Pons (tissue), 1 donor: ENCODE measurements at regions not wholly inside any gene's neighbourhood (a gene's known extent, or its start where the extent isn't known, plus 50 kb on each side); places are given as distances from the start of the nearest gene placed in this dataset.

Experiments
- DNase-seq: peaks from one replicate; pipeline ENCODE4 v3.0.0-alpha.2; 2016; ENCODE audit warnings: low spot score

DNA sequence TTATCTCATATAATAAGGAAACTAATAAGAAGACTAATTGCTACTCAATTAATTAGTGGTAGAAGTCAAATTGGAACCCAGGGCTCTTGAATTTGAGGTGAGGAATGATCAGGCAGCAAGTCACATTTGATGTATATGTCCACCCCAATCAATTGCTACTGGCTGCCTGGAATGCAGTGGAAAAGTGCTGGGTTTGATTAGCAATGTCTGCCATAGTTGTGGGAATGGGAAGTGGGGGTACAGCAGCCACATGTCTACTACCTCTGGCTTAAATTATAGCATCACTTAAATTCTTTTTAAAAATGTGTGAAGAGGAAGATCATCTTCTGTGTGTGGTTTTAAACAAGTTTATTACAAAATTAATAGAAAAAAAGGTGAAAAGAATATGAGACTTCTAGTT, 50.8 kb upstream of the NAV2 start:
- no peak for DNase-seq

DNA sequence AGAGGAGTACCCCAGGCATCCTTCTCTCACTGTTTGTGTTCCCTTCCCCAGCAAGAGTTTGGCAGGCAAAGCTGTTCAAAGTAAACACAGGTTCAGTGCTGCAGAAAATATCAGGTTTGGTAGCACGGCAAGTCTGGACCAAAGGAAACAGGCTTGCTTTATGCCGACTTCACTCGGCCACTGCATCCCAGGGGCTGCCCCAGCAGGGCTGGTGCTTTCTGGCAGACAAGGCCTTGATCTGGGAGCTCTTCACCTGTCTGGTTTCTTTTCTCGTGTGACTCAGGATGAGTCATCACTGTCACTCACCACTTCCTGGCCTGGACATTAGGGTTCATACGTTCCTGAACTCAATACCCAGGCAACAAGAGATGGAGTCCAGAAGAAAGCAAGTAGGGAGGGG, 52.6 kb upstream of the NAV2 start:
- DNase-seq: no peak

DNA sequence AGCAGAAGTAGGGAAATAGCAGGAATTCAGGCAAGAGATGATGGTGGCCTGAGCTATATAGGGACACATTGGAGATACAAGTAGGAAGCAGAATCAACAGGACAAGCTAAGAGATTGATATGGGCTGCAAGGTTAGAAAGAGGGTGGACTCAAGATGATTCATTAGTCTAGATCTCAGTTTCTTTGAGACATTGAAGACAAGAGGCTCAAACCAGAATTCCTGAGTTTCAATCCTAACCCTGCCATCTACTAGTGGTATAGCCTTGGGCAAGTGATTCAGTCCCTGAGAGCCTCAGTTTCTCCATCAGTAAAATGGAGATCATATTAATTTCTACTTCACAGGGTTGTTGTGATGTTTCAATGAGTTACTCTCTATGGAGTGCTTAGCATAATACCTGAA, 53.1 kb upstream of the NAV2 start:
- no peak for DNase-seq

DNA sequence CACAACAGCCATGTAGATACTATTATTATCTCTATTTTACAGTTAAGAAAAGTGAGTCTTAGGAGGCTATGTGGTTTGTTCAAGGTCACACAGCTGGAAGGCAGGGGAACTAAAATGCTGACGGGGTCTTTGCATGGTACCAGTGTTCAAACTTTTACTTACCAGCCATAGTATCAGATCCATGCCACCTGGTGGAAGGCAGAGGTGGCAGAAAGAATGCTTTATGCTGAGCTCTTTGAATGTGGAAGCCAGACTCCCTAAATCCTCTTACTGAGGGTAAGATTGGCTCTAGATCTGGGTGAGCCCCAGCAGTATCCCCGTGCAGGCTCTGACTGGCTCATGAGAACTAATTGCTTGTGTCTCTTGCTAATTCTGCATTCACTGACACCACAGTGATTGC, 54.3 kb upstream of the NAV2 start:
- DNase-seq: no peak

DNA sequence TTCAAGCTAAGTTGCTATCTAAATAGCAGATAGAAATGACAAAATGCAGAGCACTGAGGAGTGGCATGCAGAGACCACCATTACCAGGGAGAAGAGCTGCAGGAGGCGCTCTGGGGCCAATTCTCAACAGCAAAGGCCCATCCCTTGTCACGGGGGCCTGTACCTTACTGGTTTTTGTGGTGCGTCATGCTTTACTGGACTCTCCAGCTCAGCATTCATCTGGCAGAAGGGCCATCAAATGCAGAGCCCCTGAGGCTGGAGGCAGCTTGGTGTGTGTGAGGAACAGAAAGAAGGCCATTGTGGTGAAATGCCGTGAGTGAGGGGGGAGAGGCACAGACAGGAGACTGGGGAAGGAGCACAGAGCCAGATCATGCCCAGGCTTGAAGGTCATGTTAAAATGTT, 56.5 kb upstream of the NAV2 start:
- DNase-seq: no peak

DNA sequence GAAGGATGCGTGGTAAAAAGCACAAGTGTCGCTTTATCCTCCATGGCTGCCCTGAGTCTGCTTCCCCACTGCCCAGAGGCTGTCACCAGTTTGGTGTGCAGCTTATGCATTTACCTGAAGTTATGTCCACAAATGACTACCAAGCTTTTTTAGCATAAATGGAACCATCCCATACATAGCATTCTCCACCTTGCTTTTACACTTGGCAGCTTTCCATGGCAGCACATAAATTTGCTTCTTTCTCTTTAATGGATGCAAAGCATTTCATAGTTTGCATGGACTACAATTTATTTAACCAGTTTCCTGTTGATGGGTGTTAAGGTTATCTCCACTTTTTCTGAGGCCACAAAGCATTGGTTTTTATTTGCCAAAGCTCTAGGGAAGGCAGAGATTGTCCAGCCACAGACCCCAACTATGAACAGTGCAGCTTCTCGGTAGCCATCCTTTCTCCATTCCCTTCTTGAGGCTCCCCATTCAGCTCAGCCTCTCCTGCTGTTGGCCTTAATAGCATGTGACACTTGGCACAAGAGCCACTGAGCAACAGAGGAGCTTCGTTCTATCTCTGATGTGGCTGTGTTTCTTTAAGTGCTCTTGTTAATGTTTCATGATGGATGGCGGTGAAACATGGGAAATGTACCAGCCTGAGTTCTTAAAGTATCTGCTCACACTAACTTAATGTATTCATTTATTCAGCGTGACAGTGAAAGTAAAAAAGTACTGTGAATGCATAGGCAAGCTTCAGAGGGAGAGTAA, 59.8 kb upstream of the NAV2 start:
- DNase-seq: peak; percentile 56

DNA sequence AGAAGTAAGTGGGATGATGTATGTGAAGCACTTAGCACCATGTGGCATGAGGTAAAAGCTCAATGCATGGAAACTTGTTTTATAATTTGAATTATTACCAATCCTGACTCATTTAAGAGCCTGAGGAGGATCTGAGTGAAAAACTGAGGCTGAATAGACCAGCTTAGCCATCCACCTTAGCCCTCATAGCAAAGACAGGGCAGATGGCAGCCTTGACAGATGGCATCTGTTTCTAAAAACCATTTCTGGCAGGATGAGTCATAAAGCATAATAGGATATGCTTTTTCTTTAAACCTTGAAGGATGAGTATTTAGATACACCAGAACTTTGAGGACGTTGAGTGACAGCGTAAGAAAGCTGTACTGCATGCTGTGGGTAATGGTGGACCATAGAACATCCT, 61.0 kb upstream of the NAV2 start:
- DNase-seq: no peak

DNA sequence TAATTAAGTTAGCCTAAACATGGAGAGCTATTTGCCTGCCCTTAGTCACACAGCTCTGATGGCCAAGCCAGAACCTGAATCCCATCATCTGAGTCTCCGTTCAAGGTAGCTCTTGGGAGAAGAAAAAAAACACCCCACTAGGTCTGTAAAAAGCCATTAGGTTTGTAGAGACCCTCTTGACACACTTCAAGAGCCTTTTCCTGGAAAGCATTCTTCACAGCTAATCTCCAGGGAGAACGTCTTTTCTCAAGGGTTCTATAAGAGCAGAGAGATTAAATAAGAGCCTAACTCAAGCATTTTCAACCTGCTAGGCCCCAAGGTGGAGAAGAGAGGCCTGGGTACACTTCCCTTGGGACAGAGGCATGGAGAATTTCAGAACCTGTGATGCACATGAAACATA, 61.6 kb upstream of the NAV2 start:
- DNase-seq: no peak

DNA sequence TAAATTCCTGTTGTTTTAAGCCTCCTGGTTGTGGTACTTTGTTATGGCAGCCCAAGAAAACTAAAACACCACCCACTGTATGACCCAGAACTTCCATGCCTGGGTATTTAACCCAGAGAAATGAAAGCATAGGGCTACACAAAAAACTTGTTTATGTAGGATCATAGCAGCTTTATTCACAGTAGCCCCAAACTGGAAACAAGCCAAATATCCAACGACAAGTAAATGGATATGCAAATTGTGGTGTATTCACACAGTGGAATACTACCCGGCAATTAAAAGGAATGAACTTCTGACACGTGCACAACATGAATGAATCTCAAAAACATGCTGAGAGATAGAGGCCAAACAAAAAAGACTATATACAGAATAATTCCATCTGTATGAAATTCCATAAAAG, 62.2 kb upstream of the NAV2 start:
- no peak for DNase-seq

DNA sequence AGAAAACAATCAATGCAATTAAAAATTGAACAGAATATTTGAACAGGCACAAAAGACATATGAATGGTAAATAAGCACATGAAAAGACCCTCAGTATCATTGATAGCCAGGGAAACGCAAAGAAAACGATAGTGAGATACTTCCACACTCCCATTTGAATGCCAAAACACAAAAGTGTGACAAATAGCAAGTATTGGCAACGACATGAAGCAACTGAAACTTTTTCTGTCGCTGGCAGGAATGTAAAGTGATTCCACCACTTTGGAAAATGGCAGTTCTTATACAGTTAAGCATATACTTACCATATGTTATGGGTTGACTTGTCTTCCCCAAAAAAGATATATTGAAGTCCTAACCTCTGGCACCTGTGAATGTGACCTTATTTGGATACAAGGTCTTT, 62.9 kb upstream of the NAV2 start:
- no peak for DNase-seq

DNA sequence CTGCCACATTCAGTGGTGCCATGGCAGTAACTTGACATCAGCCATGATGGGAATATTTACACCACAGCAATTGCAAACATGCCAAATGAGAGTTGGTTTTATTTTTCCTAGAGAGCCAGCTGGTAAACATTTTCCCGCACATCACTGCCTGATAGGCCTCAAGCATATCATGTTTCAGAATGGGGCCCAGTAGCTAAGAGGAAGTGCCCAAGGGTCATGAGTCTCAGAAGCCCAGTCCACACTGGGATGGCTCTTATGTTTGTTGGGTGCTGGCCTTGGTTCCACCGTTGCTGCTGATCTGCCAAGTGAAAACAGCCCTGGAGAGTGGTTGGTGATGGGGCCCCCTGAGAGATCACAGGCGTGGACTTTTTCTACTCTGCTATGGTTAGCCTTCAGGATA, 64.3 kb upstream of the NAV2 start:
- no peak for DNase-seq

DNA sequence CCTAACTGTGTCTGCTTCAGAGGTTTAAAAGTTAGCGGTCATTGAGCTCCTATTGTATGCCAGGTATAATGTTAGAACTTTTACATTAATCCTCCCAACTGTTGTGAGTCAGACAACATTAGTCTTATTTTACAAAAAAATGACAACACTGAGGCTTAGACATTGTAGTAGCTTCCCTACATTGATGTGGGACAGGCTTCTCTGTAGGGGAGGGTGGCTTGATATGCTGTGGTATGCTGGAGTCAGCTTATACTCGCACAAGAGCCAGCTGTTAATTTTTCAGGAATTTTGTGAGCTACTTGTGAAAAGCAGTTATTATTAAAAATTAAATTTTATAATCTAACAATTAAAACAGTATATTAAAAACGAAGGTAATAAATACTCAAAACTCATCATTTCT, 64.8 kb upstream of the NAV2 start:
- DNase-seq: no peak

DNA sequence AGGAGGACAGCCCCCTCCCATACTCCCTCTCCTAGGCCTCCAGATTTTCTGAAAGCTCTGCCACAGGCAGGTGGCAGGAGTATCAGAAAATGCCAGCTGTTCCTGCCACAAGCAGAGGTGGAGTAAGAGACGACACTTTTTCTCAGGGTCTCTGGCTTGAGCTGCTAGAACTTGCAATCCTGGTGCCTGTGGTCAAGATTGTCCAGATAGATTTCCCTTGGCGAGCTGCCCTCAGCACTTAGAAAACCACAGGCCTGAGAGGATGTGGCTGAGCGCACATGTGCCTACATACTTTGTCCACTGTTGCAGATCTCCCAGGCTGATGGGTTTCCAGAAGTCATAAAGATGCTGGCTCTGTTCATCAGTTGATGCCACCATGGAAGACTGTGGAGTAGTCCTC, 65.7 kb upstream of the NAV2 start:
- DNase-seq: no peak

DNA sequence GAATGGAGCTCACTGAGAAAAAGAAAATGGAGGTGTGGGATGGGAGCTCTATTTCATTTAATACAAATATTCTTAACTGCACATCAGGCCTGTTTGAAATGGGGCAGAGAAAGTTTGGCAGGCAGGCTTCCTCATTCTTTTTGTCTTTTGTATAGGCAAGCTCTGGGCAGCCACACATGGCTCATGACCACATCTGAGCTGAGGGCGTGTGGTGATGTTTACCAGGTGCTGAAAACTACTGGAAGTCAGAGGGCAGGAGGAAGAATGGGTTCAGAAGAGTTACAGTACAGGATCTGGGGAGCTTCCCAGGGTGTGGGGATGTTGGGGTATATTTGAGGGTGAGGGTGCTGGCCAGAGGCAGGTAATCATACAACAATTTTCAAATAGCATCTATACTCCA, 66.3 kb upstream of the NAV2 start:
- no peak for DNase-seq

DNA sequence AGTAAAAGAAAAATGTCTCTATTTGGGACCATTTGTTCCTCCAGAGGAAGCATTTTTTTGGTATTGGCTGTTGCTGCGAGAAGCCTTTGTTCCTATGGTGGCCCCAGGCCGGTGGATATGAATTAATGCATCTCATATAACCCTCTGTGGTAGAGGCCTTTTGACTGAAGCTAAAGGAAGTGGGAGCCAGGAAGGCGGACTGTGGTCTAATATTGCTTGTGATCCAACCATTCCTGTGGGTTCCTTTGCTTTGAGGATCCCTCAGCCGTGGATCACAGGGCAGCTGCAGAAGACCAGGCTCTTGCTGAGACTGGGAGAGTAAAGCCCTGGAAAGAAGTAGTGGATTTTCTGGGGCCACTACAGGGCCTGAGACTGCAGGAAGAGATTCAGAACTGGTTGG, 68.3 kb upstream of the NAV2 start:
- DNase-seq: no peak

DNA sequence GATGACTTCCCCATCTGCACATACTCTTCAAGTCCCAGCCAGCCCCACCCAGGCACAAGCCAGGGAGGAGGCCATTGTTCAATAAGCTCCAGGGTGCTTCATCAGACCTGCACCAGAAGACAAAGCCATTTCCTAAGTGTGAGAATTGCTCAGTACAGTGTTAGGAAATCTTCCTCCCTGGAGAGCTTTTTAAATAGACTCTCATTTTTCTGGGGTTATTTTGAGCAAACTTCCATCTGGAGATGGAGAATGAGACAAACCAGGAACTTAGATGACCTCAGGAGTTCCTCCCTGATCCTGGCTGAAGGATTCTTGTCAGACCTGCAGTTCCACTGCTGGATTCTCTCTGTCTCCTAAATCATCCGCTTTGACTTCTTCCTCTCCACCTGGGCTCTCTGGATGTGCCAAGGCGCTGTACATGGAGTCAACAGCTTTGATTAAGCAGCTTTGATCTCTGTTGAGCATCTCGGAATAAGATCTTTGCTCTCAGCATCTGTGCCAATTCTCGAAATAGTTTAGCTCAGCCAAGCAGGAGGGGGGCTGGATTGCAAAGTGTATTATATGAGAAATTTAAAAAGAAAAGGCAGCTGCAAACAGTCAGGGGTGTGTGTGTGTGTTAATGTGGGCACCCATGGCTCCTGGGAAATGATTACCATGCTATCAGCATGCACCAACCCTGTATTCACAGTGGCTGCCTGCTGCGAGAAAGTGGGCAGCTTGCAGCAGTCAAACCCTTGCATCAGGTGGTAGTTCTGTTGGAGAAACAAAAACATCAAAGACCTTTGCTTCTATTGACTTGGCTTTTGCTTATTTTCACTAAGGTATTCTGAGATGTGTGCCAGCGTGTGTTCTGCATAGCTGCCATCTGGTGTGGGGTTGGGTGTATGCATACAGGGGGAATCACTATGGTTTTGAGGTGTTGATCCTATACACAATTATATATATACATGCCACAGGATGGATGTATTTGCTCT, 70.2 kb upstream of the NAV2 start:
- peak; percentile 45 for DNase-seq

DNA sequence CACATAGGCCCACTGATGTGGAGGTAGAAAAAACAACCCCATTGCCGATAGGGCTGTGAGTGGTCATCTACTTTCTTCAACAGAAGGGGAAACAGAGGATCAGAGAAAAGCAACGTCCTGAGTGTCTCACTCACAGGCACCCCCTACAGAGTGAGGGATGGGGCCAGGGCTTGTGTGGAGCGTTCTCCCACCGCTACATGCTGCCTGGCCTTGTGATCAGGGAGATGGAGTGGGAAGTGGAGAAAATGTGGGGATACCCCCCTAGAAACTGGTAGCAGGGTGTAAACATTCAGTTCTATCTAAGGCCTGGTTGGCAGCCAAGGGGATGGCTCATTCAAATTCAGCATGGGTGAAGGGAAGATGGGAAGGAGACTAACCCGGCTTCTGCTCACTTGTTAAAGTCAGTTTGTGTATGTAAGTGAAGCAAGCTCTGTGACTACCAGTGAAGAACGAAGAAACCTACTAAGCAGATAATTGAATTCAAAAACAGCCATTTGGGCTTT, 73.0 kb upstream of the NAV2 start:
- no peak for DNase-seq

DNA sequence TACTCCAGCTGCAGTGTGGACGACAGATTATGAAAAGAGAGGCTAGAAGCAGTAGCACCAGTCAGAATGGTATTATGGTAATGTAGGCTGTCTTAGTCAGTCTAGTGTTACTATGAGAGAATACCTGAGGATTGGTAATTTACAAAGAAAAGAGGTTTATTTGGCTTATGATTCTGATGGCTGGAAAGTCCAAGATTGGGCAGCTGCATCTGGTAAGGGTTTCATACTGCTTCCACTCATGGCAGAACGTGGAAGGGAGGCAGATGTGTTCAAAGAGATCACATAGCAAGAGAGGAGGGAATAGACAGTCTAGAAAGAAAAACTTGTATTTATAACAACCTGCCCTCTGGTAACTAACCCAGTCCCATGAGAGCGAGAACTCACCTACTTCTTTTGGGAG, 77.3 kb upstream of the NAV2 start:
- DNase-seq: no peak

DNA sequence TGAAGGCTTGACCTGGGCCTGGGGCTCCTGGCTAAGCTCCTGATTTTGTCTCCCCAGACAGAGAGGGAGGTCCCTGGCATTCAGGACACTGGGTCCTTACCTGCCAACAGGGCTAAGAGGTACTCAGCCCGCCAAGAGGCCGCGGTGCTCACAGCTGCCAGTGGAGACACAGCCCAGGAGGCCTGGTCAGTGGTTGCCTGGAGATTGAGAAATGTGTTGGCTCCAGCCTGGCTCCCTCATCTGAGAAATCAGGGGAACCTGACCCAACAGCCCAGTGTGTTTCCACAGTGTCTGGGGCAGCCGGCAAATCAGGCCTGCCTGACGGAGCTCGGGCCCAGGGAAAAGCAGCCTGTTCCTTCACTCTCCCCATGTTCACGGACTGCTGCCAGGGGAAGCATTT, 79.4 kb upstream of the NAV2 start:
- DNase-seq: no peak

DNA sequence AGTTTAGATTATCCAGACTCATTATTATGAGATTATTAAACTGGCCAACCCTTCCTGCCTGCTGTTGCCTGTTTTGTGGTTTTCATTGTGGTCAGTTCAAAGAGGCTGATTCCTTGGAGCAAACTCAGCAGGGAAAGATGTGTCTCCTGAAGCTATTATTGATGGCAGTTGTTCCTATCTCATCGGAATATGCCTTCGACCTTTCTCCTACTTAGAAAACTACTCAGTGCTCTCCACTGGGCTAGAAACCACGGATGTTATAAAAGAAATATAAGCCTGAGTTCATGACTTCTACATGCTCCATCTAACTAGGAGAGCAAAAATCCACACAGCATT, 80.2 kb upstream of the NAV2 start:
- DNase-seq: no peak

DNA sequence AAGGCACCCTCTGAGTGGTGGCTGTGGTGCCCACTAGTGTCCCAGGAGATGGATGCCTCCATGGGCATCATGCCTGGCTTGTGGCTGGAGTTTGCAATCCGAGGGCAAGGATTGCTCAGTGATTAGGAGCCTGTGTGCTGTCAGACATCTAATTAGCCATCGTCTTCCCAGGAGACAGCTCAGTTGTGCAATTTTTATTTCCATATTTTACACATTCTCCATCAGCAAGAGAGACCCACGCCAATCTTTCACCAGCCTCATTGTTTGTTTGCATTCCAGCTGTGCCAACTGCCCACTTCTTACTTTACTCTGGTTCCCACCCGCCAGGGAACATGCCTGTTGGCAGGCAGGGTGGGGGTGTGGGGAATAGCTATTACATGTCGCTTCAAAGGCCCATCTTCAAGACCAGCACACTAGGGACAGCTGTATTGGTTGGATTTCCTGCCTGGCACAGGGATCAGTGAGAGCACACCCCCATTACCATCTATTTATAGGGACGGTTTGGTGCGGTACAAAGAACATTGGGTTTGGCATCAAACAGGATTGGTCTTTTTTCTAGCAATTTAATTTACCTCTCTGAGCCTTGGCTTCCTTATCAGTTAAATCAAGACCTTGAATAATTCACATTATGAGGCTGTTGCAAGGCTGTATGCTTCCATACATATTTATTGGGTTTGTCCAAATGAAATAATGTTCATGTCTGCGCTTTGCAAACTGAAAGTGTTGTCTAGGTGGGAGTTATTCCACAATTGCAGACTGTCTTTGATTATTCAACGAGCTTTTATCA, 80.7 kb upstream of the NAV2 start:
- DNase-seq: no peak

DNA sequence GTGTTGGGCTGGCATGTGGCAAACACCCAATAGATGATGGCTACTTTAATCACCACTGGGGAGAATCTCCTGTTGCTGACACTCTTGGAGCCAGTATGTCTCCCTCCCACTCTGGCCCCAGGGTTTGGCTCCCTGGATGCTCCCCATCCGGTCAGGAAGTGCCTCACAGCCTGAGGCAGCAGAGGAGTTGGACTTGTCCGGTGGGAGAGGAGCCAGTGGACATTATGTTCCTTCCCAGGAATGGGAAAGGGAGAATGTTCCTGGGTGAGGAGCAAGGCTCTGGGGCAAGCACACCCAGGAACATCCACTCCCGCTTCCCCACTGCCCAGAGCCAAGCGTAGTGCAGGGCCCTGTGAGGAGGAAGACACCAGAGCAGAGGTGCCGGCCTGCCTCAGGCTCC, 84.6 kb upstream of the NAV2 start:
- no peak for DNase-seq

DNA sequence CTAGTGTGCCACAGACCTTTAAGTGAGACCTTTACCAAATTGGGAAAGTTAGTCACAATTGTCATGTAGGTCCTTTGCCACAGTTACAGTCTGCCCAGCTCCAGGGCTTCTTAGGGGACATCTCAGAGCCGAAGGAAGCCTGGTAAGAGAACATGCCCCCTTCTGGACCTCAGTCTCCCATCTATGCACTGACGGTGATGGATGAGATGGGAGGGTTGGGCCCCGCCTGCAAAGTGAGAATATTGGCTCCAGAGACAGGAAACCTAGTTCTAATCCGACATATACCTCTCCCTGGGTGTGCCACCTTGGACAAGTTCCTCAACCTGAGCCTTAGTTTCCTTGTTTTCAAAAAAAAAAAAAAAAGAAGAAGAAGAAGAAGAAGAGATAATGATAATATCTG, 85.1 kb upstream of the NAV2 start:
- no peak for DNase-seq
